ENCODE measurements at regions not wholly inside any gene's neighbourhood (a gene's known extent, or its start where the extent isn't known, plus 50 kb on each side); places are given as distances from the start of the nearest gene placed in this dataset.
"Not testable (repeated sequence)": the region's sequence is repeated elsewhere in the genome, so short reads cannot be mapped to it uniquely, and the experiment has no call there.

GRCh38 chr15:69908590-69909420 lies 188.9 kb downstream of the TLE3 start:
- DNase-seq = peak; percentile 54

GRCh38 chr15:69909719-69910444 lies 187.8 kb downstream of the TLE3 start:
- no peak for DNase-seq

GRCh38 chr15:69910514-69910913 lies 187.2 kb downstream of the TLE3 start:
- DNase-seq = no peak

GRCh38 chr15:69912116-69912515 lies 185.6 kb downstream of the TLE3 start:
- DNase-seq = no peak

GRCh38 chr15:69914040-69914439 lies 183.7 kb downstream of the TLE3 start:
- no peak for DNase-seq

- peak; percentile 18 for DNase-seq
These were observed 182.8 kb downstream of the TLE3 start for GRCh38 chr15:69914960-69915359.

- DNase-seq = no peak
These were observed 181.4 kb downstream of the TLE3 start for GRCh38 chr15:69916169-69916785.

- no peak for DNase-seq
These were observed 180.7 kb downstream of the TLE3 start for GRCh38 chr15:69917056-69917455.

GRCh38 chr15:69919816-69920215 lies 177.9 kb downstream of the TLE3 start:
- DNase-seq = peak; percentile 32

- no peak for DNase-seq
These were observed 177.5 kb downstream of the TLE3 start for GRCh38 chr15:69920221-69920620.

GRCh38 chr15:69921626-69922619 lies 175.8 kb downstream of the TLE3 start:
- no peak for DNase-seq

- DNase-seq = no peak
These were observed 173.2 kb downstream of the TLE3 start for GRCh38 chr15:69924531-69924930.

GRCh38 chr15:69926006-69926405 lies 171.7 kb downstream of the TLE3 start:
- DNase-seq = no peak

- DNase-seq = no peak
These were observed 171.0 kb downstream of the TLE3 start for GRCh38 chr15:69926721-69927120.

GRCh38 chr15:69928890-69929289 lies 168.8 kb downstream of the TLE3 start:
- DNase-seq = not testable (repeated sequence)

- DNase-seq = no peak
These were observed 167.6 kb downstream of the TLE3 start for GRCh38 chr15:69929905-69930630.

GRCh38 chr15:69930754-69931153 lies 167.0 kb downstream of the TLE3 start:
- DNase-seq = no peak

GRCh38 chr15:69931156-69931555 lies 166.6 kb downstream of the TLE3 start:
- no peak for DNase-seq

GRCh38 chr15:69934607-69935006 lies 163.1 kb downstream of the TLE3 start:
- DNase-seq = no peak

- DNase-seq = no peak
These were observed 157.9 kb downstream of the TLE3 start for GRCh38 chr15:69939513-69940440.

Data from NCI-H2029 treated with DMSO at 0.1 percent for 48 hours (cell line).